IMR-90 (cell line): ENCODE measurements at regions not wholly inside any gene's neighbourhood (a gene's known extent, or its start where the extent isn't known, plus 50 kb on each side); places are given as distances from the start of the nearest gene placed in this dataset.

ENCODE experiments used
- ATAC-seq: fragments of 200-7000 bp; cut with Tn5 transposase; 2 replicates; pipeline ENCODE4 v1.9.1; 2020; ENCODE audit warnings: low read depth, mild to moderate bottlenecking, moderate library complexity
- BruUV-seq: library from RNA; stranded (reverse); fragments of 400-500 nt; replicated peaks from 2 replicates; lab custom pipeline; 2021; lab: Mats Ljungman, UMichigan
- CTCF ChIA-PET: fragments of 300-600 bp; formaldehyde crosslinking; extraction: SDS; loops from one replicate; lab custom pipeline; 2021; ENCODE audit warnings: antibody characterized with exemption; lab: Yijun Ruan, JAX
- POLR2A ChIA-PET: fragments of 300-600 bp; sonication (Branson Sonifier 250); formaldehyde crosslinking; loops from one replicate; lab custom pipeline; 2022; ENCODE audit warnings: antibody characterized with exemption; ENCODE audit not compliant: unreplicated experiment; lab: Charles Lee
- DNase-seq: peaks from one replicate; pipeline ENCODE4 v3.0.0; 2013
- H2AFZ ChIP-seq: replicated peaks from 2 replicates; pipeline ENCODE3; 2013; ENCODE audit warnings: low read length, mild to moderate bottlenecking; ENCODE audit not compliant: poor library complexity
- H2AK5ac ChIP-seq: 2 replicates; pipeline ENCODE4 v1.6.1; 2013; ENCODE audit warnings: low read depth, low read length, inconsistent platforms
- H2AK9ac ChIP-seq: replicated peaks from 2 replicates; pipeline ENCODE3; 2013; ENCODE audit warnings: mild to moderate bottlenecking, low read depth, low read length, moderate library complexity; ENCODE audit not compliant: poor library complexity
- H2BK120ac ChIP-seq: 2 replicates; pipeline ENCODE4 v1.6.1; 2013; ENCODE audit warnings: low read depth, low read length, inconsistent platforms
- H2BK15ac ChIP-seq: 3 replicates; pipeline ENCODE4 v1.6.1; 2013; ENCODE audit warnings: low read depth, low read length, inconsistent platforms
- H2BK20ac ChIP-seq: 2 replicates; pipeline ENCODE4 v1.6.1; 2013; ENCODE audit warnings: low read depth, mild to moderate bottlenecking, inconsistent platforms, low read length, moderate library complexity
- H2BK5ac ChIP-seq: 2 replicates; pipeline ENCODE4 v1.6.1; 2013; ENCODE audit warnings: mild to moderate bottlenecking, low read depth, low read length, inconsistent platforms; ENCODE audit not compliant: poor library complexity, severe bottlenecking
- H3K14ac ChIP-seq: replicated peaks from 2 replicates; pipeline ENCODE4 v1.6.1; 2013; ENCODE audit warnings: low read depth, low read length, inconsistent platforms
- H3K18ac ChIP-seq: 2 replicates; pipeline ENCODE4 v1.6.1; 2013; ENCODE audit warnings: low read depth, low read length, control low read depth
- H3K23ac ChIP-seq: 2 replicates; pipeline ENCODE4 v1.6.1; 2013; ENCODE audit warnings: low read depth, low read length, inconsistent platforms
- H3K27ac ChIP-seq: 2 replicates; pipeline ENCODE4 v1.5.1; 2013; ENCODE audit warnings: mild to moderate bottlenecking, control low read depth, low read length; ENCODE audit not compliant: insufficient read depth
- H3K27me3 ChIP-seq: 2 replicates; pipeline ENCODE4 v1.6.1; 2013; ENCODE audit warnings: low read length; ENCODE audit not compliant: control insufficient read depth, insufficient read depth
- H3K36me3 ChIP-seq: 2 replicates; pipeline ENCODE4 v1.6.1; 2013; ENCODE audit warnings: low read length, mixed read lengths; ENCODE audit not compliant: control insufficient read depth, insufficient read depth
- H3K4ac ChIP-seq: 2 replicates; pipeline ENCODE4 v1.6.1; 2013; ENCODE audit warnings: low read depth, low read length, inconsistent platforms
- H3K4me1 ChIP-seq: 2 replicates; pipeline ENCODE4 v1.6.1; 2013; ENCODE audit warnings: low read length, mixed read lengths; ENCODE audit not compliant: control insufficient read depth, insufficient read depth
- H3K4me2 ChIP-seq: 2 replicates; pipeline ENCODE4 v1.6.1; 2013; ENCODE audit warnings: low read depth, mild to moderate bottlenecking, control low read depth, low read length, moderate library complexity
- H3K4me3 ChIP-seq: 2 replicates; pipeline ENCODE4 v1.5.1; 2013; ENCODE audit warnings: low read depth, mild to moderate bottlenecking, control low read depth, low read length, moderate library complexity; ENCODE audit not compliant: insufficient read depth
- H3K56ac ChIP-seq: 2 replicates; pipeline ENCODE4 v1.6.1; 2013; ENCODE audit warnings: low read length, inconsistent platforms; ENCODE audit not compliant: insufficient read depth; ENCODE audit errors: extremely low read depth
- H3K79me1 ChIP-seq, 2 experiments: 2 replicates each; pipeline ENCODE4 v1.6.1; 2013; ENCODE audit warnings: low read length in 2 of 2, inconsistent platforms in 1 of 2, low read depth in 1 of 2
- H3K9ac ChIP-seq: 2 replicates; pipeline ENCODE4 v1.6.1; 2013; ENCODE audit warnings: low read depth, low read length, control low read depth
- H3K9me1 ChIP-seq: 2 replicates; pipeline ENCODE4 v1.6.1; 2013; ENCODE audit warnings: low read length, inconsistent platforms; ENCODE audit not compliant: insufficient read depth
- H3K9me3 ChIP-seq: 2 replicates; pipeline ENCODE4 v1.6.1; 2013; ENCODE audit warnings: low read length; ENCODE audit not compliant: control insufficient read depth, insufficient read depth
- H4K20me1 ChIP-seq: 2 replicates; pipeline ENCODE4 v1.6.1; 2013; ENCODE audit warnings: low read length, inconsistent platforms; ENCODE audit not compliant: insufficient read depth
- H4K5ac ChIP-seq: 2 replicates; pipeline ENCODE4 v1.6.1; 2013; ENCODE audit warnings: mild to moderate bottlenecking, low read depth, low read length, control low read depth
- H4K8ac ChIP-seq, 2 experiments: 2 replicates each; pipeline ENCODE4 v1.6.1; 2013; ENCODE audit warnings: low read depth in 2 of 2, low read length in 2 of 2, control low read depth in 1 of 2, inconsistent platforms in 1 of 2
- H4K91ac ChIP-seq: 2 replicates; pipeline ENCODE4 v1.6.1; 2013; ENCODE audit warnings: low read depth, low read length, inconsistent platforms; ENCODE audit not compliant: insufficient read depth
- BHLHE40 ChIP-seq: fragments of 150-350 bp; IDR thresholded peaks from 2 replicates; pipeline ENCODE4 v1.6.1; 2016; ENCODE audit warnings: mild to moderate bottlenecking, low read depth, low read length
- CEBPB ChIP-seq: IDR thresholded peaks from 2 replicates; pipeline ENCODE4 v1.6.1; 2012; ENCODE audit warnings: low read depth, low read length, improper control_type of control experiment
- CHD1 ChIP-seq: IDR thresholded peaks from 2 replicates; pipeline ENCODE4 v1.6.1; 2012; ENCODE audit warnings: low read depth, low read length, improper control_type of control experiment
- CTCF ChIP-seq: conservative IDR thresholded peaks from 2 replicates; pipeline ENCODE4 v1.5.1; 2012; ENCODE audit warnings: mild to moderate bottlenecking, low read depth, low read length, improper control_type of control experiment
- ELK1 ChIP-seq: fragments of 150-350 bp; IDR thresholded peaks from 2 replicates; pipeline ENCODE4 v1.6.1; 2016; ENCODE audit warnings: low read depth, mild to moderate bottlenecking, low read length, moderate library complexity, borderline replicate concordance
- FOS ChIP-seq: fragments of 150-350 bp; IDR thresholded peaks from 2 replicates; pipeline ENCODE4 v1.6.1; 2016; ENCODE audit warnings: low read depth, low read length
- MAFK ChIP-seq: IDR thresholded peaks from 2 replicates; pipeline ENCODE4 v1.6.1; 2012; ENCODE audit warnings: low read depth, low read length, improper control_type of control experiment
- MAZ ChIP-seq: IDR thresholded peaks from 2 replicates; pipeline ENCODE4 v1.6.1; 2012; ENCODE audit warnings: low read depth, mild to moderate bottlenecking, low read length, improper control_type of control experiment, moderate library complexity, borderline replicate concordance
- MXI1 ChIP-seq: IDR thresholded peaks from 2 replicates; pipeline ENCODE4 v1.6.1; 2012; ENCODE audit warnings: low read depth, mild to moderate bottlenecking, low read length, moderate library complexity, borderline replicate concordance
- NFE2L2 ChIP-seq: fragments of 150-350 bp; IDR thresholded peaks from 2 replicates; pipeline ENCODE4 v1.6.1; 2016; ENCODE audit warnings: low read depth, mild to moderate bottlenecking, low read length
- POLR2A ChIP-seq: IDR thresholded peaks from 2 replicates; pipeline ENCODE4 v1.6.1; 2012; ENCODE audit warnings: mild to moderate bottlenecking, low read depth, low read length
- RCOR1 ChIP-seq: IDR thresholded peaks from 2 replicates; pipeline ENCODE4 v1.6.1; 2012; ENCODE audit warnings: mild to moderate bottlenecking, low read length, improper control_type of control experiment; ENCODE audit not compliant: insufficient replicate concordance
- RFX5 ChIP-seq: IDR thresholded peaks from 2 replicates; pipeline ENCODE4 v1.8.0; 2012; ENCODE audit warnings: low read depth, mild to moderate bottlenecking, low read length, moderate library complexity
- SMC3 ChIP-seq: fragments of 150-350 bp; IDR thresholded peaks from 2 replicates; pipeline ENCODE4 v1.6.1; 2016; ENCODE audit warnings: low read depth, mild to moderate bottlenecking, antibody characterized with exemption, low read length, moderate library complexity
- USF2 ChIP-seq: fragments of 150-350 bp; IDR thresholded peaks from 2 replicates; pipeline ENCODE4 v1.6.1; 2017; ENCODE audit warnings: mild to moderate bottlenecking, antibody characterized with exemption, low read length, low read depth
- WGBS, 2 experiments: methylation state at CpG; one replicate each; pipeline versions ENCODE4 v1.1.5 to v1.1.7; 2013; ENCODE audit warnings: missing lambda C conversion rate in 2 of 2; ENCODE audit not compliant: insufficient read length in 1 of 2; ENCODE audit errors: extremely low coverage in 2 of 2; 5-methylcytosine and 5-hydroxymethylcytosine counted together
- dilution Hi-C: fragments of 300-500 bp; cut with HindIII; formaldehyde crosslinking; loops from one replicate; pipeline ENCODE4 v1.14.3; 2018; ENCODE audit warnings: low sequenced_read_pairs; ENCODE audit not compliant: unreplicated experiment
- in situ Hi-C: fragments of 300-500 bp; cut with MboI; formaldehyde crosslinking; loops from 3 replicates; pipeline ENCODE4 v1.14.3; 2019; ENCODE audit warnings: low sequenced_read_pairs, inconsistent platforms, mixed read lengths
- intact Hi-C: fragments of 100-400 bp; cut with micrococcal nuclease; formaldehyde crosslinking; loops from 2 replicates; pipeline ENCODE4 v1.10.0; 2022

- Histone ChIP-seq H2BK20ac (no peak overlapping the region), H3K4me2 (no peak overlapping the region), H3K56ac (no peak overlapping the region), H2BK120ac (no peak overlapping the region), H2AFZ (no peak overlapping the region), H3K4ac (no peak overlapping the region), H4K5ac (no peak overlapping the region), H3K9me3 (no peaks in the 10 kb centered on the region), H3K9ac (no peak overlapping the region), H3K27me3 (peaks cover 3% of the 10 kb centered on the region), H3K79me1 (no peaks in the 10 kb centered on the region), H2BK5ac (no peak overlapping the region), H3K14ac (no peak overlapping the region), H2AK5ac (no peak overlapping the region), H2BK15ac (no peak overlapping the region), H3K4me3 (no peak overlapping the region), H3K27ac (no peak overlapping the region), H3K36me3 (no peaks in the 10 kb centered on the region), H4K8ac (no peak overlapping the region), H2AK9ac (no peak overlapping the region), H3K9me1 (peaks cover 4% of the 10 kb centered on the region; the same call in 1 of the 2 replicates), H3K18ac (no peak overlapping the region), H4K91ac (no peak overlapping the region), H3K23ac (no peak overlapping the region), H3K4me1 (no peaks in the 10 kb centered on the region), H4K20me1 (no peaks in the 10 kb centered on the region)
- no peak for ATAC-seq
- WGBS, 2 experiments: no CpG with 5 or more reads among the region's 2 CpGs
- dilution Hi-C loops (no loop called here), in situ Hi-C loops (no loop called here), intact Hi-C loops (no loop called here)
- no peak for DNase-seq
- POLR2A ChIA-PET: no interaction called here
- BruUV-seq: no TSS peak
- CTCF ChIA-PET: no interaction called here
- TF ChIP-seq MAFK (no peak), SMC3 (no peak), CEBPB (no peak), POLR2A (no peak), MXI1 (no peak), CHD1 (no peak), FOS (no peak), NFE2L2 (no peak), BHLHE40 (no peak), CTCF (no peak), RCOR1 (no peak), MAZ (no peak), ELK1 (no peak), RFX5 (no peak), USF2 (no peak)
Measured at GRCh38 chr15:25955628-25956027, 92.5 kb upstream of the ATP10A start.
